Endothelial cell of umbilical vein (primary cell): ENCODE measurements at regions not wholly inside any gene's neighbourhood (a gene's known extent, or its start where the extent isn't known, plus 50 kb on each side); places are given as distances from the start of the nearest gene placed in this dataset.

Experiments used
- BruUV-seq: library from RNA; stranded (reverse); fragments of 400-500 nt; replicated peaks from 2 replicates; lab custom pipeline; 2021; lab: Mats Ljungman, UMichigan
- CTCF ChIA-PET: fragments of 300-600, 350-600 bp; sonication (Branson Sonifier 250); formaldehyde crosslinking; loops from one replicate; lab custom pipeline; 2021; ENCODE audit warnings: antibody characterized with exemption, inconsistent platforms; lab: Charles Lee
- POLR2A ChIA-PET: fragments of 300-600, 350-600 bp; sonication (Branson Sonifier 250); formaldehyde crosslinking; loops from one replicate; lab custom pipeline; 2021; ENCODE audit warnings: antibody characterized with exemption, inconsistent platforms; lab: Charles Lee
- DNase-seq: peaks from one replicate; pipeline ENCODE4 v3.0.0-alpha.2; 2011; ENCODE audit warnings: low read depth, low spot score
- FAIRE-seq: peaks from 2 replicates; lab custom pipeline; 2011; peaks lifted over from hg19 to GRCh38; lab: Jason Lieb, UNC
- H2AFZ ChIP-seq: 2 replicates; pipeline ENCODE4 v1.6.0; 2012; ENCODE audit warnings: low read depth, low read length, control low read depth, inconsistent platforms
- H3K27ac ChIP-seq: 2 replicates; pipeline ENCODE4 v1.5.1; 2011; ENCODE audit warnings: low read depth, mild to moderate bottlenecking, control low read depth, low read length, moderate library complexity; ENCODE audit not compliant: insufficient read depth
- H3K27me3 ChIP-seq, 2 experiments: 2 replicates each; pipeline versions ENCODE4 v1.6.0 to v1.6.1; 2011; ENCODE audit warnings: low read length in 2 of 2, mixed read lengths in 1 of 2; ENCODE audit not compliant: control insufficient read depth in 2 of 2, insufficient read depth in 2 of 2
- H3K36me3 ChIP-seq, 2 experiments: 2 replicates in 1 of 2; 3 replicates in 1 of 2; pipeline ENCODE4 v1.5.1; 2011; ENCODE audit warnings: low read length in 2 of 2, mild to moderate bottlenecking in 1 of 2, moderate library complexity in 1 of 2; ENCODE audit not compliant: control insufficient read depth in 2 of 2, insufficient read depth in 2 of 2; ENCODE audit errors: extremely low read depth in 1 of 2
- H3K4me1 ChIP-seq: 3 replicates; pipeline ENCODE4 v1.5.1; 2011; ENCODE audit warnings: mild to moderate bottlenecking, low read length; ENCODE audit not compliant: control insufficient read depth, insufficient read depth; ENCODE audit errors: extremely low read depth
- H3K4me2 ChIP-seq: 2 replicates; pipeline ENCODE4 v1.6.1; 2011; ENCODE audit warnings: low read length, control low read depth, mixed read lengths; ENCODE audit not compliant: insufficient read depth
- H3K4me3 ChIP-seq, 3 experiments: fragments of 200-600 bp in 1 of 3; sonication (generic), shearing (Covaris generic) in 1 of 3; replicated peaks in 1 of 3; 2 replicates each; pipeline ENCODE4 v1.5.1; 2011 to 2016; ENCODE audit warnings: control low read depth in 3 of 3, low read length in 3 of 3, mild to moderate bottlenecking in 2 of 3, inconsistent platforms in 1 of 3, low read depth in 1 of 3, moderate library complexity in 1 of 3; ENCODE audit not compliant: insufficient read depth in 1 of 3
- H3K79me2 ChIP-seq: 2 replicates; pipeline ENCODE4 v1.6.0; 2012; ENCODE audit warnings: low read length, inconsistent platforms; ENCODE audit not compliant: control insufficient read depth, insufficient read depth
- H3K9ac ChIP-seq: replicated peaks from 2 replicates; pipeline ENCODE3; 2011; ENCODE audit warnings: low read length, control low read depth; ENCODE audit not compliant: insufficient read depth; ENCODE audit errors: extremely low read depth
- H3K9me1 ChIP-seq: replicated peaks from 3 replicates; pipeline ENCODE4 v1.6.0; 2011; ENCODE audit warnings: mild to moderate bottlenecking, low read length; ENCODE audit not compliant: control insufficient read depth, insufficient read depth; ENCODE audit errors: extremely low read depth
- H3K9me3 ChIP-seq: replicated peaks from 2 replicates; pipeline ENCODE4 v1.5.1; 2012; ENCODE audit warnings: low read length, inconsistent platforms; ENCODE audit not compliant: control insufficient read depth, insufficient read depth
- H4K20me1 ChIP-seq: replicated peaks from 2 replicates; pipeline ENCODE3; 2011; ENCODE audit warnings: mild to moderate bottlenecking, low read length; ENCODE audit not compliant: control insufficient read depth, insufficient read depth; ENCODE audit errors: extremely low read depth
- EZH2 ChIP-seq: IDR thresholded peaks from 2 replicates; pipeline ENCODE4 v1.6.1; 2012; ENCODE audit warnings: borderline replicate concordance, low read depth, mild to moderate bottlenecking, moderate library complexity, low read length, inconsistent platforms; ENCODE audit not compliant: severe bottlenecking
- JUN ChIP-seq: IDR thresholded peaks from 2 replicates; pipeline ENCODE4 v1.6.1; 2011; ENCODE audit warnings: borderline replicate concordance, low read depth; ENCODE audit not compliant: insufficient read length, insufficient read depth
- MAX ChIP-seq: IDR thresholded peaks from 2 replicates; pipeline ENCODE4 v1.6.1; 2011; ENCODE audit not compliant: insufficient read depth, insufficient read length
- dilution Hi-C: fragments of 300-500 bp; cut with MboI; formaldehyde crosslinking; loops from one replicate; pipeline ENCODE4 v1.15.0; 2019; ENCODE audit warnings: low sequenced_read_pairs; ENCODE audit not compliant: extremely low pct_ligation_motif_present
- intact Hi-C: fragments of 100-400 bp; cut with micrococcal nuclease; formaldehyde crosslinking; loops from one replicate; pipeline ENCODE4 v1.10.0; 2022

- H3K79me2 ChIP-seq = no peaks in the 10 kb centered on the region
- no peaks in the 10 kb centered on the region for H3K4me1 ChIP-seq
- TF ChIP-seq MAX = no peak
- H2AFZ ChIP-seq = no peak overlapping the region
- no peak for DNase-seq
- no peaks in the 10 kb centered on the region for H4K20me1 ChIP-seq
- H3K36me3 ChIP-seq = no peaks in the 10 kb centered on the region
- FAIRE-seq = no peak
- dilution Hi-C loops (no loop called here), intact Hi-C loops (no loop called here)
- POLR2A ChIA-PET = no interaction called here
- no peak overlapping the region for H3K4me3 ChIP-seq
- no peaks in the 10 kb centered on the region for H3K9me1 ChIP-seq
- no TSS peak for BruUV-seq
- H3K27ac ChIP-seq = no peak overlapping the region
- CTCF ChIA-PET = no interaction called here
- H3K9ac ChIP-seq = no peak overlapping the region
- H3K9me3 ChIP-seq = peaks cover 8% of the 10 kb centered on the region
- no peaks in the 10 kb centered on the region for H3K27me3 ChIP-seq
- H3K4me2 ChIP-seq = no peak overlapping the region
Observed at GRCh38 chr21:21963911-21964310, 965.7 kb downstream of the NCAM2 start.

GRCh38 chr21:21968810-21969209, 970.6 kb downstream of the NCAM2 start:
- Histone ChIP-seq H3K27ac (no peak overlapping the region), H2AFZ (no peak overlapping the region), H3K27me3 (no peaks in the 10 kb centered on the region), H3K4me3 (no peak overlapping the region), H3K4me1 (no peaks in the 10 kb centered on the region), H3K4me2 (no peak overlapping the region), H3K79me2 (no peaks in the 10 kb centered on the region), H4K20me1 (no peaks in the 10 kb centered on the region), H3K9me3 (peaks cover 7% of the 10 kb centered on the region), H3K9ac (no peak overlapping the region), H3K36me3 (no peaks in the 10 kb centered on the region), H3K9me1 (no peaks in the 10 kb centered on the region)
- BruUV-seq = no TSS peak
- DNase-seq (no peak), FAIRE-seq (no peak)
- TF ChIP-seq JUN = no peak
- no peak for TF ChIP-seq EZH2
- no peak for TF ChIP-seq MAX
- dilution Hi-C loops (no loop called here), intact Hi-C loops (no loop called here)
- CTCF ChIA-PET = no interaction called here
- POLR2A ChIA-PET = no interaction called here
